GM12892 (cell line): ENCODE measurements at regions not wholly inside any gene's neighbourhood (a gene's known extent, or its start where the extent isn't known, plus 50 kb on each side); places are given as distances from the start of the nearest gene placed in this dataset.
"Not testable (repeated sequence)": the region's sequence is repeated elsewhere in the genome, so short reads cannot be mapped to it uniquely, and the experiment has no call there.

Experiments used
- DNase-seq: peaks from one replicate; pipeline ENCODE4 v3.0.0; 2011; ENCODE audit not compliant: insufficient read length
- FAIRE-seq: peaks from 2 replicates; lab custom pipeline; 2011; peaks lifted over from hg19 to GRCh38; lab: Jason Lieb, UNC
- POLR2A ChIP-seq: IDR thresholded peaks from 2 replicates; pipeline ENCODE4 v1.6.1; 2011; ENCODE audit warnings: low read depth, low read length, control low read depth
- POLR2AphosphoS5 ChIP-seq: IDR thresholded peaks from 2 replicates; pipeline ENCODE4 v1.6.1; 2011; ENCODE audit warnings: low read depth, low read length, control low read depth
- TAF1 ChIP-seq: IDR thresholded peaks from 2 replicates; pipeline ENCODE4 v1.6.1; 2011; ENCODE audit warnings: low read depth, mild to moderate bottlenecking, control low read depth, low read length, borderline replicate concordance

DNA sequence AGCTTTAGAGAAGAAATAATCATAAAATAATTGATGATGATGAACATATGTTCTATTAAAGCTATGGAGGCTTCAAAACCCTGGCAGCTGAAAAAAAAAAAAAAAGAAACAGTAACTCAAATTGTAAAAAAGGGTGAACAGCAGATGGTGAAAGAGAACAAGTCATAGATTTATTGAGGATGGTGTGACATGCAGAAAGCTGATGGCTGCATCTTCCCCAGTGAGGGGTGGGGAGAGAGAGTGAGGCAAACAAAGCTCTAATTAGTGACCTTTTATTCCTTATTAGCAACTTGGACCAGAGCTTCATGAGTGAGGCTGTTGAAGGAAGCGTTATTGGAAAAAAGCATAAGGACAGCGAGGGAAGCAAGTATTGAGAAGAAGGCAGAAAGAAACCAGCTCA lies 191.7 kb downstream of the EDN1 start:
- FAIRE-seq = no peak
- TF ChIP-seq POLR2AphosphoS5 (no peak), TAF1 (no peak), POLR2A (no peak)
- no peak for DNase-seq

- FAIRE-seq (peak; percentile 44), DNase-seq (no peak)
- TF ChIP-seq TAF1 = no peak
- TF ChIP-seq POLR2A = no peak
- TF ChIP-seq POLR2AphosphoS5 = no peak
These were observed 192.5 kb downstream of the EDN1 start for GRCh38 chr6:12482386-12483375.

- TF ChIP-seq POLR2A = no peak
- TF ChIP-seq TAF1 = no peak
- no peak for TF ChIP-seq POLR2AphosphoS5
- DNase-seq (no peak), FAIRE-seq (peak; percentile 97)
These were observed 193.6 kb downstream of the EDN1 start for GRCh38 chr6:12483712-12484111.

- no peak for FAIRE-seq
- no peak for DNase-seq
These were observed 194.4 kb downstream of the EDN1 start for GRCh38 chr6:12484519-12484918.

GRCh38 chr6:12485226-12485764 lies 195.1 kb downstream of the EDN1 start:
- FAIRE-seq (no peak), DNase-seq (no peak)
- TF ChIP-seq TAF1 = no peak
- TF ChIP-seq POLR2A = no peak
- no peak for TF ChIP-seq POLR2AphosphoS5

More at GRCh38 chr6:12484519-12484918, 194.4 kb downstream of the EDN1 start:
- TF ChIP-seq TAF1 = no peak
- TF ChIP-seq POLR2AphosphoS5 = no peak
- TF ChIP-seq POLR2A = no peak

DNA sequence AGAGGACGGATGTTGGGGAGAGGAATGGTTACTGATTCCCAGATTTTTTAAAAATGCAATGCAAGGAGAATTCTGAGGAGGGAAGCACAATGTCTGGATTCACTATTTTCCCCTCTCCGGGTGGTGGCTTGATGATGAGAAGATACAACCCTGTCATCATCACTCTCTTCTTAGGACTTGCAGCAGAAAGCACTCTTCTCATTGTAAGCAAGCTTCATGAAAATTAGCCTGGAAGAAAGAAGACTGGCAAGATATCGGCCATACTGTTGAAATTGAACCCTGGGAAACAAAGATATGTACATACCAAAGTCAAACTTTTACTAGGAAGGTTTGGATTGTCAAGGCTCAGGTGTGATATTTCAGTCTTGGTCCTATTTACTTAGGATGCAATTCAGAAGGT lies 195.7 kb downstream of the EDN1 start:
- DNase-seq (no peak), FAIRE-seq (no peak)
- TF ChIP-seq POLR2AphosphoS5 (no peak), POLR2A (no peak), TAF1 (no peak)

DNA sequence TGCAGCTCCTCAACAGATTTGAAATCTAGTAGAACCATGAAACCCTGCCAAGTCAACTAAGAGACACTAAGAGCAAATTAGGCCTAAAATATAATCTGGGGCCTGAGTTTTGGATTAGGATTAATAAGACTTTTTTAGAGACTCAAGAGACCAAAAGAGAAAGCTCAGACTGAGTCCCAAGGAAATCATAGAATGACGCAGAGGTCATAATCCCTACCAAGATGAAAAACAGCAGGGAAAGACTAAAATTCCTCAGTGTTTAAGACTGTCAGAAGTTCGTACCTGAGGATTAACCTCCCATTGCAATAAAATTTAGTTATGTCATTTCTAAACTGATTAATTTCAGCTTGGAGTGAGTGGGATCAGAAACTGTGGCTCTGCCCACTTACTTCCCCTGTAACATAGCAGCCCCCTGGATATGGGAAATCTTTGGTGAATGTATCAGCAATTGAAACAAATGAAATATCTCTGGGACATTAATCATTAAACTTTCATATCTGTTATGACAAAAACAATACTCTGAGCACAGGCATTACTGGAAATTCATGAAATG lies 200.3 kb downstream of the EDN1 start:
- no peak for DNase-seq
- TF ChIP-seq TAF1 (no peak), POLR2A (no peak), POLR2AphosphoS5 (no peak)
- FAIRE-seq = no peak

- DNase-seq (no peak), FAIRE-seq (no peak)
- TF ChIP-seq POLR2A (no peak), TAF1 (no peak), POLR2AphosphoS5 (no peak)
These were observed 200.9 kb downstream of the EDN1 start for GRCh38 chr6:12490904-12491571.

GRCh38 chr6:12492929-12493328 lies 202.8 kb downstream of the EDN1 start:
- DNase-seq, FAIRE-seq: not testable (repeated sequence)

GRCh38 chr6:12493446-12493845 lies 203.3 kb downstream of the EDN1 start:
- FAIRE-seq (no peak), DNase-seq (no peak)
- TF ChIP-seq POLR2A = no peak
- no peak for TF ChIP-seq TAF1
- no peak for TF ChIP-seq POLR2AphosphoS5

- DNase-seq (no peak), FAIRE-seq (no peak)
- no peak for TF ChIP-seq POLR2A
- no peak for TF ChIP-seq POLR2AphosphoS5
- TF ChIP-seq TAF1 = no peak
These were observed 204.0 kb downstream of the EDN1 start for GRCh38 chr6:12494161-12494560.

DNA sequence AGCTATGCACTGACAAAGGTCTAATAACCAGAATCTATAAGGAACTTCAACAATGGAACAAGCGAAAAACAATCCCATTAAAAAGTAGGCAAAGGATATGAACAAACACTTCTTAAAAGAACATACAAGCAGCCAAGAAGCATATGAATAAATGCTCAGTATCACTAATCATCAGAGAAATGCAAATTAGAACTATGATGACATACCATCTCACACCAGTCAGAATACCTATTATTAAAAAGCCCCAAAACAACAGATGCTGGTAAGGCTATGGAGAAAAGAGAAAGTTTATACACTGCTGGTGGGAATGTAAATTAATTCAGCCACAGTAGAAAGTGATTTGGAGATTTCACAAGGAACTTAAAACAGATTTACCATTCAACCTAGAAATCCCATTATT lies 211.8 kb downstream of the EDN1 start:
- no peak for TF ChIP-seq POLR2A
- TF ChIP-seq POLR2AphosphoS5 = no peak
- no peak for TF ChIP-seq TAF1
- FAIRE-seq (no peak), DNase-seq (no peak)
